ENCODE measurements at regions not wholly inside any gene's neighbourhood (a gene's known extent, or its start where the extent isn't known, plus 50 kb on each side); places are given as distances from the start of the nearest gene placed in this dataset.
A peak's percentile ranks its signal among the peaks of the same experiment; 100 is the strongest.

DNA sequence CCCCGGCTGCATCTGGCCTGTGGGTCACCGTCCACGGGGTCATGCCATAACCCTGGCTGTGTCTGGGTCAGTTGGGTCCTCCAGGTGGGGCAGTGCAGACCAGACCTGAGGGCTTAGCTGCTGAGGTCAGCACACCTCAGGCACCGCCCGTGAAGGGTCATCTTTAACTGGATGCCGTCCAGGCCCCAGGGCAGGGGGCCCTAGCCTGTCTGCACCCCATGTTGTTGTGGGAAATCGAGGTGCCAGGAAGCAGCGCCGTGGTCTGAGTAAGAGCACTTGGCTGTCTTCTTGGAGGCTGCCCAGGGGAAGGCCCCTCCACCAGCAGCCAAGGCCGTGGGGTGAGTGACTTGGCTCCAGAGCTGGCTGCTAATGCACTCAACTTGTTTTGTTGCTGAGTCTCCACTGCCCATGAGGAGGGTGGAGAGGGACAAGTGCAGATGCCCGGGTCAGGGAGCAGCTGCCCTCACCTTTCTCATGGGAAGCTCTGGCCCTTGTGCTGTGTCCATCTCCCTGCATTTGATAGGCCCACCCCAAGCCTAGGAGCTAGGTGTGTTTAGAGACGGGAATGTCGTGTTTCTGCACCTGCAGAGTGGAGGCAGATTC, 317.2 kb downstream of the TMEM121 start:
- Mint-ChIP-seq H3K9me3 (no peaks in the 10 kb centered on the region), H3K27me3 (ENCODE audit: low read depth in 2 of 2) (no peaks in the 10 kb centered on the region), H3K4me3 (no peak overlapping the region), H3K27ac (no peak overlapping the region), H3K36me3 (no peaks in the 10 kb centered on the region), H3K4me1 (no peaks in the 10 kb centered on the region)
- Histone ChIP-seq H3K27me3 (ENCODE audit: control insufficient read depth, insufficient read depth, low read length) (no peaks in the 10 kb centered on the region), H3K9me3 (ENCODE audit: control insufficient read depth, insufficient read depth, low read length) (no peaks in the 10 kb centered on the region), H3K4me1 (ENCODE audit: control insufficient read depth, insufficient read depth, low read length) (no peaks in the 10 kb centered on the region), H3K36me3 (ENCODE audit: control insufficient read depth, insufficient read depth, low read length) (no peaks in the 10 kb centered on the region), H3K27ac (ENCODE audit: low read length) (no peak overlapping the region), H3K4me3 (ENCODE audit: low read length) (no peak overlapping the region)
- DNase-seq (no peak), ATAC-seq (no peak)
- intact Hi-C loops (cut with micrococcal nuclease), result no loop called here
- TF ChIP-seq, protein P1, sequence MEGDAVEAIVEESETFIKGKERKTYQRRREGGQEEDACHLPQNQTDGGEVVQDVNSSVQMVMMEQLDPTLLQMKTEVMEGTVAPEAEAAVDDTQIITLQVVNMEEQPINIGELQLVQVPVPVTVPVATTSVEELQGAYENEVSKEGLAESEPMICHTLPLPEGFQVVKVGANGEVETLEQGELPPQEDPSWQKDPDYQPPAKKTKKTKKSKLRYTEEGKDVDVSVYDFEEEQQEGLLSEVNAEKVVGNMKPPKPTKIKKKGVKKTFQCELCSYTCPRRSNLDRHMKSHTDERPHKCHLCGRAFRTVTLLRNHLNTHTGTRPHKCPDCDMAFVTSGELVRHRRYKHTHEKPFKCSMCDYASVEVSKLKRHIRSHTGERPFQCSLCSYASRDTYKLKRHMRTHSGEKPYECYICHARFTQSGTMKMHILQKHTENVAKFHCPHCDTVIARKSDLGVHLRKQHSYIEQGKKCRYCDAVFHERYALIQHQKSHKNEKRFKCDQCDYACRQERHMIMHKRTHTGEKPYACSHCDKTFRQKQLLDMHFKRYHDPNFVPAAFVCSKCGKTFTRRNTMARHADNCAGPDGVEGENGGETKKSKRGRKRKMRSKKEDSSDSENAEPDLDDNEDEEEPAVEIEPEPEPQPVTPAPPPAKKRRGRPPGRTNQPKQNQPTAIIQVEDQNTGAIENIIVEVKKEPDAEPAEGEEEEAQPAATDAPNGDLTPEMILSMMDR (IDR thresholded peaks at IDR 0.05), result no peak
- 71% methylated on average over 13 of the region's 13 CpGs for WGBS (ENCODE audit: insufficient coverage)

DNA sequence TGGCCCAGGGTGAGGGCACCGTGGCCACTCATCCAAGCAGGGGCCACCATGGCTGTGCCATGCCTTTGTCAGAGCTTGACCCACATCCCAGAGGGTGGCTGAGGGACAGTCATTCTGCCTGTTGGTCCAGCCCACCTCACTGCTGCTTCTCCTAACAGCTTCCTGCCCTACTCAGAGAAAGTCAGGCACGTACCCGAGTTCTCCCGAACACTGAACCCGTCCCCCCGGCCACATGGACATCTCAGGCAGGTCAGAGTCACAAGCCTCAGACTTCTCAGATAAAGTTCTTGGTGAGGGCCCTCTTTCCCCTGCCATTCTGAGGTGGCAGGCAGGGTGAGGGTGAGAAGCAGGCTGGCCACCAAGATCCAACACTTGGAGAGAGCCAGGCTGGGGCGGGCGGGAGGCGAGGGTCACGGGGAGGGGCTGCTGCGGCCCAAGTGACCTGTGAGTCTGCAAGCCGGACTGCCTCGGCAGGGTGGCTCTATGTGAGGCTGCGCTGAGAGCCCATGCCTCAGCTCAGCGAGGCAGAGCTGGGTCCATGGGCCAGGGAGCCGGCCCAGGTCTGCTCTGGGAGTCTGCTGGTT, 317.8 kb downstream of the TMEM121 start:
- Histone ChIP-seq H3K36me3 (ENCODE audit: control insufficient read depth, insufficient read depth, low read length) (no peaks in the 10 kb centered on the region), H3K4me1 (ENCODE audit: control insufficient read depth, insufficient read depth, low read length) (no peaks in the 10 kb centered on the region), H3K4me3 (ENCODE audit: low read length) (no peak overlapping the region), H3K27me3 (ENCODE audit: control insufficient read depth, insufficient read depth, low read length) (no peaks in the 10 kb centered on the region), H3K27ac (ENCODE audit: low read length) (no peak overlapping the region), H3K9me3 (ENCODE audit: control insufficient read depth, insufficient read depth, low read length) (no peaks in the 10 kb centered on the region)
- ATAC-seq (no peak), DNase-seq (no peak)
- Mint-ChIP-seq H3K4me1 (no peaks in the 10 kb centered on the region), H3K27me3 (ENCODE audit: low read depth in 2 of 2) (no peaks in the 10 kb centered on the region), H3K27ac (no peak overlapping the region), H3K9me3 (no peaks in the 10 kb centered on the region), H3K4me3 (no peak overlapping the region), H3K36me3 (no peaks in the 10 kb centered on the region)
- TF ChIP-seq, protein P1 (IDR thresholded peaks at IDR 0.05), result no peak
- intact Hi-C loops (cut with micrococcal nuclease), result no loop called here
- WGBS (ENCODE audit: insufficient coverage), result 94% methylated on average over 16 of the region's 16 CpGs

DNA sequence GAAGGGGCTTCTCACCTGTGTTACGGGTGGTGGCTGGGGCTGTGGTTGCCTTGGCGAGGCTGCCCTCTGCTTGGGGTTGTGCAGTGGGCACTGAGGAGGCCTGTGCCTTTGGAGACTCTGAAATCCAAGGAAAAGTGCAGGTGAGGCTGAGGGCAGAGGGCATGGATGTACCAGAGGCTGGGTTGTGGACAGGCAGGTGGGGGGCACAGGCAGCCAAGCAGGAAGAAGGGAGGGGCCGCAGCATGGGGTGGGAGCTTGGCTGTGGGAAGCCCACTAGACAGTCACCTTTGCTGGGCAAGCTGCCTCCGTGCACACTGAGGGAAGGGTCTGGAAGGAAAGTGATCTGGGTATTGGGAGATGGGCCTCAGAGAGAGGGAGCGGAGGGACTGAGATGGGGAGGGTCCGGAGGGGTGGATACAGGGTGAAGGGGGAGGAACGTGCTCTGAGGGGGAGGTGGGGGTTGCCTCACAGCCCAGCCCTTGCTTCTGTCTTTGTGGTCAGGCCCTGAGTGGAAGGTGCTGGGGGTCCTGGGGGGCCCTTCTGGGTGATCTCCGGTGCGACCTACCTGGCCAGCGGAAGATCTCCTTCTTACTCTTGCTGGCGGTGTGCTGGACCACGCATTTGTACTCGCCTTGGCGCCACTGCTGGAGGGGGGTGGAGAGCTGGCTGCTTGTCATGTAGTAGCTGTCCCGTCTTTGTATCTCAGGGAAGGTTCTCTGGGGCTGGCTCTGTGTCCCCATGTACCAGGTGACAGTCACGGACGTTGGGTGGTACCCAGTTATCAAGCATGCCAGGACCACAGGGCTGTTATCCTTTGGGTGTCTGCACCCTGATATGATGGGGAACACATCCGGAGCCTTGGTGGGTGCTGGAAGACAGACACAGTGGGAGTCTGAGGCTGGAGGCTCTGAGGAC, 318.7 kb downstream of the TMEM121 start:
- no peaks in the 10 kb centered on the region for H3K27me3 ChIP-seq (ENCODE audit: control insufficient read depth, insufficient read depth, low read length)
- Mint-ChIP-seq H3K27me3 (ENCODE audit: low read depth in 2 of 2) (no peaks in the 10 kb centered on the region), H3K4me1 (no peaks in the 10 kb centered on the region), H3K9me3 (no peaks in the 10 kb centered on the region), H3K27ac (no peak overlapping the region), H3K4me3 (no peak overlapping the region), H3K36me3 (no peaks in the 10 kb centered on the region)
- DNase-seq, result no peak
- no peaks in the 10 kb centered on the region for H3K36me3 ChIP-seq (ENCODE audit: control insufficient read depth, insufficient read depth, low read length)
- H3K9me3 ChIP-seq (ENCODE audit: control insufficient read depth, insufficient read depth, low read length), result no peaks in the 10 kb centered on the region
- ATAC-seq, result peak in 1 of 3 donors; percentile 3
- no peaks in the 10 kb centered on the region for H3K4me1 ChIP-seq (ENCODE audit: control insufficient read depth, insufficient read depth, low read length)
- TF ChIP-seq, protein P1 (IDR thresholded peaks at IDR 0.05), result no peak
- intact Hi-C loops (cut with micrococcal nuclease), result no loop called here
- H3K27ac ChIP-seq (ENCODE audit: low read length), result no peak overlapping the region
- H3K4me3 ChIP-seq (ENCODE audit: low read length), result no peak overlapping the region
- 87% methylated on average over 18 of the region's 18 CpGs for WGBS (ENCODE audit: insufficient coverage)

All from natural killer cell (primary cell).